ENCODE measurements at regions not wholly inside any gene's neighbourhood (a gene's known extent, or its start where the extent isn't known, plus 50 kb on each side); places are given as distances from the start of the nearest gene placed in this dataset.

- no peaks in the 10 kb centered on the region for H3K4me1 ChIP-seq
- H3K4me3 ChIP-seq (ENCODE audit: low read depth, low read length) = no peak overlapping the region
- no peak overlapping the region for H3K27ac ChIP-seq
- H3K36me3 ChIP-seq (ENCODE audit: control insufficient read depth, insufficient read depth, low read length) = no peaks in the 10 kb centered on the region
- no peak overlapping the region for H3K9ac ChIP-seq
- no peaks in the 10 kb centered on the region for H3K79me2 ChIP-seq
- H3K9me3 ChIP-seq (ENCODE audit: control insufficient read depth, low read length) = no peaks in the 10 kb centered on the region
- H3K4me2 ChIP-seq (ENCODE audit: low read length) = no peak overlapping the region
- no peak overlapping the region for H2AFZ ChIP-seq
- TF ChIP-seq CTCF (IDR thresholded peaks at IDR 0.05) = no peak
- no peaks in the 10 kb centered on the region for H3K27me3 ChIP-seq (ENCODE audit: control insufficient read depth, insufficient read depth, low read length)
Measured at GRCh38 chr1:53378061-53378460, 50.2 kb upstream of the LRP8 start.

- H3K4me3 ChIP-seq (ENCODE audit: low read depth, low read length) = no peak overlapping the region
- H3K4me2 ChIP-seq (ENCODE audit: low read length) = no peak overlapping the region
- H3K79me2 ChIP-seq = no peaks in the 10 kb centered on the region
- H3K4me1 ChIP-seq = no peaks in the 10 kb centered on the region
- no peak overlapping the region for H3K27ac ChIP-seq
- H3K36me3 ChIP-seq (ENCODE audit: control insufficient read depth, insufficient read depth, low read length) = no peaks in the 10 kb centered on the region
- H3K9me3 ChIP-seq (ENCODE audit: control insufficient read depth, low read length) = no peaks in the 10 kb centered on the region
- H3K27me3 ChIP-seq (ENCODE audit: control insufficient read depth, insufficient read depth, low read length) = no peaks in the 10 kb centered on the region
- no peak for TF ChIP-seq CTCF (IDR thresholded peaks at IDR 0.05)
- H2AFZ ChIP-seq = no peak overlapping the region
- no peak overlapping the region for H3K9ac ChIP-seq
Measured at GRCh38 chr1:53378932-53379661, 51.2 kb upstream of the LRP8 start.

GRCh38 chr1:53379662-53380002, 51.8 kb upstream of the LRP8 start:
- TF ChIP-seq CTCF (IDR thresholded peaks at IDR 0.05) = no peak
- no peaks in the 10 kb centered on the region for H3K36me3 ChIP-seq (ENCODE audit: control insufficient read depth, insufficient read depth, low read length)
- H3K4me3 ChIP-seq (ENCODE audit: low read depth, low read length) = no peak overlapping the region
- no peaks in the 10 kb centered on the region for H3K27me3 ChIP-seq (ENCODE audit: control insufficient read depth, insufficient read depth, low read length)
- H3K27ac ChIP-seq = no peak overlapping the region
- no peaks in the 10 kb centered on the region for H3K4me1 ChIP-seq
- no peak overlapping the region for H3K9ac ChIP-seq
- no peaks in the 10 kb centered on the region for H3K9me3 ChIP-seq (ENCODE audit: control insufficient read depth, low read length)
- H3K4me2 ChIP-seq (ENCODE audit: low read length) = no peak overlapping the region
- H2AFZ ChIP-seq = no peak overlapping the region
- H3K79me2 ChIP-seq = no peaks in the 10 kb centered on the region

DNA sequence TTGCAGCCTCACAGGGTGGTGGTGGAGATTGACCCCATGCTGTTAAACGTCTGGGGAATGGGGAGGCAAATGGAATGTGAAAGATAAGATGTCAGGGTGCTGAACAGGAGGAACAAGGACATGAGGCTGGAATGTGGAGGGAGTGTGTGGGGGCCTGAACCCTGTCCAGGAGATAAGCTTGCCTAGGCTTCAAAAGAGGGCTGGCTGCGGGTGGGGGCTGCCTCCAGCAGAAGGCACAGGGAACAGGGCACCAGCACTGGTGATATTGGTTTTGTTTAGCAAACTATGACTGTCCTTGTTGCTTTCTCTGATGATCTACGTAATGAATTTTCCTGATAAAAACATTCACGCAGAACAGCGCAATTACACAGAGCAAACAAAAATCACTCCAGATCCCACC, 52.4 kb upstream of the LRP8 start:
- no peak for TF ChIP-seq CTCF (IDR thresholded peaks at IDR 0.05)
- Histone ChIP-seq H3K27me3 (ENCODE audit: control insufficient read depth, insufficient read depth, low read length) (no peaks in the 10 kb centered on the region), H3K27ac (no peak overlapping the region), H3K9me3 (ENCODE audit: control insufficient read depth, low read length) (no peaks in the 10 kb centered on the region), H3K36me3 (ENCODE audit: control insufficient read depth, insufficient read depth, low read length) (no peaks in the 10 kb centered on the region), H3K4me3 (ENCODE audit: low read depth, low read length) (no peak overlapping the region), H3K4me2 (ENCODE audit: low read length) (no peak overlapping the region), H3K9ac (no peak overlapping the region), H2AFZ (no peak overlapping the region), H3K79me2 (no peaks in the 10 kb centered on the region), H3K4me1 (no peaks in the 10 kb centered on the region)

GRCh38 chr1:53381790-53382401, 54.0 kb upstream of the LRP8 start:
- Histone ChIP-seq H3K27ac (no peak overlapping the region), H3K36me3 (ENCODE audit: control insufficient read depth, insufficient read depth, low read length) (no peaks in the 10 kb centered on the region), H3K4me3 (ENCODE audit: low read depth, low read length) (no peak overlapping the region), H3K9me3 (ENCODE audit: control insufficient read depth, low read length) (no peaks in the 10 kb centered on the region), H3K9ac (no peak overlapping the region), H2AFZ (no peak overlapping the region), H3K27me3 (ENCODE audit: control insufficient read depth, insufficient read depth, low read length) (no peaks in the 10 kb centered on the region), H3K79me2 (no peaks in the 10 kb centered on the region), H3K4me2 (ENCODE audit: low read length) (no peak overlapping the region), H3K4me1 (no peaks in the 10 kb centered on the region)
- no peak for TF ChIP-seq CTCF (IDR thresholded peaks at IDR 0.05)

Measured in parathyroid adenoma (tissue), 2 donors.